Stimulated activated CD8-positive, alpha-beta memory T cell treated with anti-CD3 and anti-CD28 coated beads, Interleukin-7, amount 100 ng/mL, for 4 hours (primary cell): ENCODE measurements at regions not wholly inside any gene's neighbourhood (a gene's known extent, or its start where the extent isn't known, plus 50 kb on each side); places are given as distances from the start of the nearest gene placed in this dataset.
"Not testable (repeated sequence)": the region's sequence is repeated elsewhere in the genome, so short reads cannot be mapped to it uniquely, and the experiment has no call there.

ENCODE experiments used
- DNase-seq, 2 donors: peaks; one replicate each; pipeline ENCODE4 v3.0.0-alpha.2; 2020; ENCODE audit warnings: low read depth in 2 of 2

GRCh38 chr3:147471741-147472140 is 62.6 kb downstream of the ZIC1 start:
- no peak for DNase-seq

GRCh38 chr3:147472846-147473245 is 63.7 kb downstream of the ZIC1 start:
- no peak for DNase-seq

- DNase-seq: no peak
Measured at GRCh38 chr3:147483145-147483544, 74.0 kb downstream of the ZIC1 start.

GRCh38 chr3:147483578-147483977 is 74.4 kb downstream of the ZIC1 start:
- DNase-seq: no peak

- DNase-seq: no peak
Measured at GRCh38 chr3:147493065-147493464, 83.9 kb downstream of the ZIC1 start.

- DNase-seq: no peak
Measured at GRCh38 chr3:147493666-147494065, 84.5 kb downstream of the ZIC1 start.

- DNase-seq: no peak
Measured at GRCh38 chr3:147497286-147497685, 88.1 kb downstream of the ZIC1 start.

GRCh38 chr3:147507638-147508286 is 98.6 kb downstream of the ZIC1 start:
- no peak for DNase-seq

GRCh38 chr3:147509448-147509847 is 100.3 kb downstream of the ZIC1 start:
- no peak for DNase-seq

GRCh38 chr3:147513785-147514184 is 104.6 kb downstream of the ZIC1 start:
- DNase-seq: no peak

- no peak for DNase-seq
Measured at GRCh38 chr3:147514366-147515160, 105.4 kb downstream of the ZIC1 start.

GRCh38 chr3:147518465-147518864 is 109.3 kb downstream of the ZIC1 start:
- DNase-seq: no peak

GRCh38 chr3:147521646-147522045 is 112.5 kb downstream of the ZIC1 start:
- no peak for DNase-seq

GRCh38 chr3:147522780-147523179 is 113.6 kb downstream of the ZIC1 start:
- DNase-seq: not testable (repeated sequence)

- DNase-seq: no peak
Measured at GRCh38 chr3:147529551-147529950, 120.4 kb downstream of the ZIC1 start.

- DNase-seq: no peak
Measured at GRCh38 chr3:147538034-147538433, 128.9 kb downstream of the ZIC1 start.

- no peak for DNase-seq
Measured at GRCh38 chr3:147540921-147541320, 131.8 kb downstream of the ZIC1 start.

GRCh38 chr3:147544290-147544689 is 135.1 kb downstream of the ZIC1 start:
- DNase-seq: no peak

- no peak for DNase-seq
Measured at GRCh38 chr3:147551491-147551890, 142.3 kb downstream of the ZIC1 start.

GRCh38 chr3:147554332-147554731 is 145.2 kb downstream of the ZIC1 start:
- no peak for DNase-seq

- DNase-seq: no peak
Measured at GRCh38 chr3:147572970-147573340, 163.8 kb downstream of the ZIC1 start.

- no peak for DNase-seq
Measured at GRCh38 chr3:147574621-147575020, 165.5 kb downstream of the ZIC1 start.

GRCh38 chr3:147575391-147575790 is 166.2 kb downstream of the ZIC1 start:
- DNase-seq: no peak
